ENCODE measurements at regions not wholly inside any gene's neighbourhood (a gene's known extent, or its start where the extent isn't known, plus 50 kb on each side); places are given as distances from the start of the nearest gene placed in this dataset.

- H3K9me3 Mint-ChIP-seq (ENCODE audit: low read depth, unreplicated experiment): peaks cover 2% of the 10 kb centered on the region
- BruUV-seq (replicated peaks): no TSS peak
- TF ChIP-seq CTCF (IDR thresholded peaks at IDR 0.05; ENCODE audit: unreplicated experiment): no peak
- peaks cover 9% of the 10 kb centered on the region for H3K4me1 Mint-ChIP-seq (ENCODE audit: low read depth, unreplicated experiment)
- CTCF ChIA-PET: no interaction called here
- no peak overlapping the region for H3K4me3 Mint-ChIP-seq (ENCODE audit: low read depth, unreplicated experiment)
- DNase-seq: peak; percentile 18
- H3K27me3 Mint-ChIP-seq (ENCODE audit: unreplicated experiment): no peaks in the 10 kb centered on the region
- H3K27ac Mint-ChIP-seq (ENCODE audit: unreplicated experiment): no peak overlapping the region
- intact Hi-C loops (cut with micrococcal nuclease; ENCODE audit: unreplicated experiment): no loop called here
- H3K36me3 Mint-ChIP-seq (ENCODE audit: insufficient read depth, unreplicated experiment): peaks cover 3% of the 10 kb centered on the region
Measured at GRCh38 chr2:11028407-11028916, 116.7 kb downstream of the KCNF1 start.

GRCh38 chr2:11029136-11029535, 117.4 kb downstream of the KCNF1 start:
- Mint-ChIP-seq H3K4me3 (ENCODE audit: low read depth, unreplicated experiment) (no peak overlapping the region), H3K9me3 (ENCODE audit: low read depth, unreplicated experiment) (peaks cover 2% of the 10 kb centered on the region), H3K27ac (ENCODE audit: unreplicated experiment) (no peak overlapping the region), H3K4me1 (ENCODE audit: low read depth, unreplicated experiment) (peaks cover 9% of the 10 kb centered on the region), H3K36me3 (ENCODE audit: insufficient read depth, unreplicated experiment) (peaks cover 3% of the 10 kb centered on the region), H3K27me3 (ENCODE audit: unreplicated experiment) (no peaks in the 10 kb centered on the region)
- DNase-seq: no peak
- BruUV-seq (replicated peaks): no TSS peak
- no peak for TF ChIP-seq CTCF (IDR thresholded peaks at IDR 0.05; ENCODE audit: unreplicated experiment)
- CTCF ChIA-PET: no interaction called here
- intact Hi-C loops (cut with micrococcal nuclease; ENCODE audit: unreplicated experiment): no loop called here

GRCh38 chr2:11030036-11030435, 118.3 kb downstream of the KCNF1 start:
- H3K9me3 Mint-ChIP-seq (ENCODE audit: low read depth, unreplicated experiment): peaks cover 4% of the 10 kb centered on the region
- DNase-seq: no peak
- no peaks in the 10 kb centered on the region for H3K36me3 Mint-ChIP-seq (ENCODE audit: insufficient read depth, unreplicated experiment)
- H3K4me1 Mint-ChIP-seq (ENCODE audit: low read depth, unreplicated experiment): peaks cover 9% of the 10 kb centered on the region
- CTCF ChIA-PET: interaction anchor here (1.4 kb wide), 1 partner anchor 198 kb away, joined by 4 read pairs; no protein-coding TSS in a partner anchor
- intact Hi-C loops (cut with micrococcal nuclease; ENCODE audit: unreplicated experiment): no loop called here
- peaks cover 7% of the 10 kb centered on the region for H3K27me3 Mint-ChIP-seq (ENCODE audit: unreplicated experiment)
- TF ChIP-seq CTCF (IDR thresholded peaks at IDR 0.05; ENCODE audit: unreplicated experiment): no peak
- no peak overlapping the region for H3K4me3 Mint-ChIP-seq (ENCODE audit: low read depth, unreplicated experiment)
- no peak overlapping the region for H3K27ac Mint-ChIP-seq (ENCODE audit: unreplicated experiment)
- no TSS peak for BruUV-seq (replicated peaks)

GRCh38 chr2:11030909-11031308, 119.2 kb downstream of the KCNF1 start:
- no peak overlapping the region for H3K27ac Mint-ChIP-seq (ENCODE audit: unreplicated experiment)
- H3K4me1 Mint-ChIP-seq (ENCODE audit: low read depth, unreplicated experiment): peaks cover 9% of the 10 kb centered on the region
- TF ChIP-seq CTCF (IDR thresholded peaks at IDR 0.05; ENCODE audit: unreplicated experiment): no peak
- CTCF ChIA-PET: interaction anchor here (0.7 to 1.4 kb wide), 2 partner anchors 195 to 199 kb away, joined by 3 to 4 read pairs; no protein-coding TSS in a partner anchor
- BruUV-seq (replicated peaks): no TSS peak
- H3K4me3 Mint-ChIP-seq (ENCODE audit: low read depth, unreplicated experiment): no peak overlapping the region
- H3K36me3 Mint-ChIP-seq (ENCODE audit: insufficient read depth, unreplicated experiment): no peaks in the 10 kb centered on the region
- intact Hi-C loops (cut with micrococcal nuclease; ENCODE audit: unreplicated experiment): no loop called here
- DNase-seq: peak; percentile 9
- peaks cover 4% of the 10 kb centered on the region for H3K9me3 Mint-ChIP-seq (ENCODE audit: low read depth, unreplicated experiment)
- peaks cover 15% of the 10 kb centered on the region for H3K27me3 Mint-ChIP-seq (ENCODE audit: unreplicated experiment)

Data from Calu3 (cell line).